Neural cell (in vitro differentiated cells): ENCODE measurements at regions not wholly inside any gene's neighbourhood (a gene's known extent, or its start where the extent isn't known, plus 50 kb on each side); places are given as distances from the start of the nearest gene placed in this dataset.

Source experiments
- H2AFZ ChIP-seq: fragments of 200-600, 300-800 bp; sonication (generic), shearing (Covaris generic); 2 replicates; pipeline ENCODE4 v1.6.0; 2014; ENCODE audit warnings: low read depth, mild to moderate bottlenecking, antibody characterized with exemption, low read length, moderate library complexity
- H3F3A ChIP-seq: fragments of 200-600 bp; shearing (Covaris generic); 2 replicates; pipeline ENCODE4 v1.6.1; 2016; ENCODE audit warnings: mild to moderate bottlenecking, moderate library complexity, mixed read lengths, antibody characterized with exemption, low read length; ENCODE audit not compliant: insufficient read depth, poor library complexity, severe bottlenecking
- H3K27ac ChIP-seq: fragments of 200-600, 300-800 bp; sonication (generic), shearing (Covaris generic); 2 replicates; pipeline ENCODE4 v1.5.1; 2014; ENCODE audit warnings: mild to moderate bottlenecking, low read length, moderate library complexity
- H3K27me3 ChIP-seq: fragments of 300-800, 200-600 bp; sonication (generic), shearing (Covaris generic); 2 replicates; pipeline ENCODE4 v1.6.0; 2014; ENCODE audit warnings: mild to moderate bottlenecking, low read depth, low read length, moderate library complexity; ENCODE audit not compliant: insufficient read depth
- H3K36me3 ChIP-seq: fragments of 300-800, 200-600 bp; sonication (generic), shearing (Covaris generic); 2 replicates; pipeline ENCODE4 v1.5.1; 2014; ENCODE audit warnings: mild to moderate bottlenecking, antibody characterized with exemption, low read length, moderate library complexity; ENCODE audit not compliant: insufficient read depth
- H3K4me2 ChIP-seq: fragments of 300-800, 200-600 bp; sonication (generic), shearing (Covaris generic); 2 replicates; pipeline ENCODE4 v1.6.0; 2014; ENCODE audit warnings: mild to moderate bottlenecking, low read length
- H3K4me3 ChIP-seq: fragments of 300-800, 200-600 bp; sonication (generic), shearing (Covaris generic); 2 replicates; pipeline ENCODE4 v1.5.1; 2014; ENCODE audit warnings: mild to moderate bottlenecking, low read length, moderate library complexity
- H3K79me2 ChIP-seq: fragments of 200-600 bp; shearing (Covaris generic); replicated peaks from 2 replicates; pipeline ENCODE4 v1.6.0; 2014; ENCODE audit warnings: mild to moderate bottlenecking, low read length, moderate library complexity; ENCODE audit not compliant: insufficient read depth
- H3K9ac ChIP-seq: fragments of 300-800, 200-600 bp; sonication (generic), shearing (Covaris generic); 2 replicates; pipeline ENCODE4 v1.6.1; 2016; ENCODE audit warnings: mild to moderate bottlenecking, low read length, mixed read lengths
- H3K9me2 ChIP-seq: fragments of 200-600 bp; shearing (Covaris generic); 2 replicates; pipeline ENCODE4 v1.6.1; 2016; ENCODE audit warnings: mild to moderate bottlenecking, low read length, mixed read lengths; ENCODE audit not compliant: insufficient read depth
- H3K9me3 ChIP-seq: fragments of 200-600, 300-800 bp; sonication (generic), shearing (Covaris generic); 2 replicates; pipeline ENCODE4 v1.6.1; 2016; ENCODE audit warnings: mild to moderate bottlenecking, mixed run types, low read length, moderate library complexity, mixed read lengths
- H4K20me1 ChIP-seq: fragments of 200-600 bp; shearing (Covaris generic); 2 replicates; pipeline ENCODE4 v1.6.1; 2016; ENCODE audit warnings: mild to moderate bottlenecking, mixed run types; ENCODE audit not compliant: insufficient read depth
- CTCF ChIP-seq: fragments of 450-650 bp; IDR thresholded peaks from 2 replicates; pipeline ENCODE4 v1.5.1; 2014; ENCODE audit warnings: antibody characterized with exemption, mild to moderate bottlenecking, moderate library complexity; ENCODE audit not compliant: poor library complexity, severe bottlenecking
- EP300 ChIP-seq: fragments of 450-650 bp; conservative IDR thresholded peaks from 2 replicates; pipeline ENCODE4 v1.6.1; 2014; ENCODE audit warnings: antibody characterized with exemption, mild to moderate bottlenecking, moderate library complexity; ENCODE audit not compliant: poor library complexity, severe bottlenecking
- EZH2 ChIP-seq: fragments of 200-600, 300-800 bp; shearing (Covaris generic), sonication (generic); IDR thresholded peaks from 2 replicates; pipeline ENCODE4 v1.6.1; 2014; ENCODE audit warnings: antibody characterized with exemption, low read length, borderline replicate concordance, mild to moderate bottlenecking; ENCODE audit not compliant: insufficient read depth, poor library complexity, severe bottlenecking
- MXI1 ChIP-seq: fragments of 450-650 bp; conservative IDR thresholded peaks from 2 replicates; pipeline ENCODE4 v1.6.1; 2014; ENCODE audit warnings: antibody characterized with exemption, mild to moderate bottlenecking; ENCODE audit not compliant: poor library complexity, severe bottlenecking
- POLR2AphosphoS5 ChIP-seq: IDR thresholded peaks from 2 replicates; pipeline ENCODE4 v1.6.1; 2012
- RAD21 ChIP-seq: fragments of 450-650 bp; conservative IDR thresholded peaks from 2 replicates; pipeline ENCODE4 v1.6.1; 2014; ENCODE audit warnings: antibody characterized with exemption, mild to moderate bottlenecking, moderate library complexity
- REST ChIP-seq: IDR thresholded peaks from 2 replicates; pipeline ENCODE4 v1.6.1; 2012; ENCODE audit warnings: borderline replicate concordance
- SMC3 ChIP-seq: fragments of 450-650 bp; conservative IDR thresholded peaks from 2 replicates; pipeline ENCODE4 v1.6.1; 2014; ENCODE audit warnings: antibody characterized with exemption, mild to moderate bottlenecking, moderate library complexity; ENCODE audit not compliant: poor library complexity
- TAF1 ChIP-seq: IDR thresholded peaks from 2 replicates; pipeline ENCODE4 v1.6.1; 2012; ENCODE audit warnings: low read depth

- no peaks in the 10 kb centered on the region for H3K36me3 ChIP-seq
- no peak overlapping the region for H3K27ac ChIP-seq
- H3K9me3 ChIP-seq: no peaks in the 10 kb centered on the region
- TF ChIP-seq RAD21 (no peak), CTCF (no peak), MXI1 (no peak), EP300 (no peak), SMC3 (no peak), REST (no peak), POLR2AphosphoS5 (no peak), EZH2 (no peak), TAF1 (no peak)
- H3K4me2 ChIP-seq: no peak overlapping the region
- no peaks in the 10 kb centered on the region for H3K27me3 ChIP-seq
- no peaks in the 10 kb centered on the region for H3K79me2 ChIP-seq
- H3K9me2 ChIP-seq: no peaks in the 10 kb centered on the region
- H2AFZ ChIP-seq: no peak overlapping the region
- H3K9ac ChIP-seq: no peak overlapping the region
- H3F3A ChIP-seq: no peaks in the 10 kb centered on the region
- H4K20me1 ChIP-seq: no peaks in the 10 kb centered on the region
- H3K4me3 ChIP-seq: no peak overlapping the region
These were observed 637.6 kb downstream of the TDRD15 start for GRCh38 chr2:21761361-21761760.

- H3K27ac ChIP-seq: no peak overlapping the region
- no peak overlapping the region for H3K4me3 ChIP-seq
- no peak for TF ChIP-seq RAD21
- no peak for TF ChIP-seq SMC3
- TF ChIP-seq TAF1: no peak
- TF ChIP-seq EP300: no peak
- TF ChIP-seq CTCF: no peak
- no peak for TF ChIP-seq MXI1
- no peak for TF ChIP-seq EZH2
- TF ChIP-seq REST: no peak
- TF ChIP-seq POLR2AphosphoS5: no peak
These were observed 639.7 kb downstream of the TDRD15 start for GRCh38 chr2:21763501-21763900.

More at GRCh38 chr2:21763501-21763900, 639.7 kb downstream of the TDRD15 start:
- H3K36me3 ChIP-seq: no peaks in the 10 kb centered on the region
- no peaks in the 10 kb centered on the region for H3F3A ChIP-seq
- H3K79me2 ChIP-seq: no peaks in the 10 kb centered on the region
- H4K20me1 ChIP-seq: no peaks in the 10 kb centered on the region
- H3K9me3 ChIP-seq: no peaks in the 10 kb centered on the region
- H3K9me2 ChIP-seq: no peaks in the 10 kb centered on the region
- no peak overlapping the region for H3K4me2 ChIP-seq
- no peaks in the 10 kb centered on the region for H3K27me3 ChIP-seq
- H3K9ac ChIP-seq: no peak overlapping the region
- no peak overlapping the region for H2AFZ ChIP-seq
